HCT116 (cell line): ENCODE measurements at regions not wholly inside any gene's neighbourhood (a gene's known extent, or its start where the extent isn't known, plus 50 kb on each side); places are given as distances from the start of the nearest gene placed in this dataset.

Source experiments
- ATAC-seq: fragments of 200-7000 bp; cut with Tn5 transposase; 2 replicates; pipeline ENCODE4 v1.9.1; 2020; ENCODE audit warnings: mild to moderate bottlenecking, moderate library complexity
- BruUV-seq: library from RNA; stranded (reverse); fragments of 400-500 nt; replicated peaks from 2 replicates; lab custom pipeline; 2021; lab: Mats Ljungman, UMichigan
- CTCF ChIA-PET: fragments of 300-600 bp; sonication (Branson Sonifier 250); formaldehyde crosslinking; loops from one replicate; lab custom pipeline; 2021; ENCODE audit warnings: antibody characterized with exemption; lab: Charles Lee
- POLR2A ChIA-PET: fragments of 300-600, 350-600 bp; sonication (Branson Sonifier 250); formaldehyde crosslinking; loops from one replicate; lab custom pipeline; 2021; ENCODE audit warnings: antibody characterized with exemption; lab: Charles Lee
- RAD21 ChIA-PET, 2 experiments: fragments of 300-600 bp; sonication (Branson Sonifier 250); formaldehyde crosslinking; loops; one replicate each; lab custom pipeline; 2023; ENCODE audit warnings: low total read pairs in 2 of 2; ENCODE audit not compliant: uncharacterized antibody in 2 of 2, unreplicated experiment in 2 of 2, low non-redundant PET in 1 of 2; lab: Charles Lee
- DNase-seq: peaks from one replicate; pipeline ENCODE4 v3.0.0-alpha.2; 2010; ENCODE audit warnings: low read depth, low spot score
- H2AFZ ChIP-seq: fragments of 200-600 bp; shearing (Covaris generic), sonication (generic); 2 replicates; pipeline ENCODE4 v1.6.1; 2017; ENCODE audit warnings: low read depth, mixed run types, mixed read lengths, antibody characterized with exemption, low read length; ENCODE audit not compliant: poor library complexity, severe bottlenecking
- H3K27ac ChIP-seq: 2 replicates; pipeline ENCODE4 v1.5.1; 2012; ENCODE audit warnings: low read depth, low read length
- H3K27me3 ChIP-seq: fragments of 200-600 bp; sonication (generic); 2 replicates; pipeline ENCODE4 v1.6.1; 2016; ENCODE audit warnings: mixed run types, low read length, mixed read lengths; ENCODE audit not compliant: insufficient read depth
- H3K36me3 ChIP-seq, 2 experiments: fragments of 200-500 bp in 1 of 2; fragments of 200-600 bp in 1 of 2; sonication (Bioruptor generic) in 1 of 2; sonication (generic) in 1 of 2; 2 replicates each; pipeline versions ENCODE4 v1.5.1 to v1.6.1; 2014 to 2016; ENCODE audit warnings: low read length in 2 of 2, inconsistent platforms in 1 of 2, mixed read lengths in 1 of 2, mixed run types in 1 of 2; ENCODE audit not compliant: insufficient read depth in 2 of 2, control insufficient read depth in 1 of 2
- H3K4me1 ChIP-seq, 2 experiments: fragments of 200-600 bp in 1 of 2; sonication (generic) in 1 of 2; 2 replicates each; pipeline versions ENCODE4 v1.5.1 to v1.6.1; 2012 to 2017; ENCODE audit warnings: low read length in 2 of 2, inconsistent platforms in 1 of 2, mild to moderate bottlenecking in 1 of 2, mixed read lengths in 1 of 2, mixed run types in 1 of 2, moderate library complexity in 1 of 2; ENCODE audit not compliant: insufficient read depth in 2 of 2, control insufficient read depth in 1 of 2
- H3K4me2 ChIP-seq: fragments of 200-600 bp; sonication (generic); 2 replicates; pipeline ENCODE4 v1.6.1; 2017; ENCODE audit warnings: mixed run types, low read length, mixed read lengths
- H3K4me3 ChIP-seq, 2 experiments: fragments of 200-600 bp in 1 of 2; sonication (generic) in 1 of 2; replicated peaks in 1 of 2; 2 replicates each; pipeline ENCODE4 v1.5.1; 2011 to 2016; ENCODE audit warnings: low read length in 2 of 2, control low read depth in 1 of 2, low read depth in 1 of 2, mild to moderate bottlenecking in 1 of 2, mixed read lengths in 1 of 2, mixed run types in 1 of 2
- H3K79me2 ChIP-seq: fragments of 200-600 bp; sonication (generic); 2 replicates; pipeline ENCODE4 v1.6.1; 2017; ENCODE audit warnings: mild to moderate bottlenecking, mixed run types, low read length, moderate library complexity, mixed read lengths; ENCODE audit not compliant: insufficient read depth
- H3K9ac ChIP-seq: fragments of 200-600 bp; sonication (generic); 2 replicates; pipeline ENCODE4 v1.6.1; 2016; ENCODE audit warnings: low read length, mixed read lengths
- H3K9me2 ChIP-seq: fragments of 200-600 bp; sonication (generic), shearing (Covaris generic); 2 replicates; pipeline ENCODE4 v1.6.1; 2017; ENCODE audit warnings: mixed run types, mild to moderate bottlenecking, moderate library complexity; ENCODE audit not compliant: insufficient read depth
- H3K9me3 ChIP-seq, 2 experiments: fragments of 200-500 bp in 1 of 2; fragments of 200-600 bp in 1 of 2; sonication (Bioruptor generic) in 1 of 2; sonication (generic) in 1 of 2; 2 replicates each; pipeline ENCODE4 v1.6.1; 2014 to 2017; ENCODE audit warnings: low read length in 2 of 2, mixed read lengths in 2 of 2, inconsistent platforms in 1 of 2, low read depth in 1 of 2, mild to moderate bottlenecking in 1 of 2, mixed run types in 1 of 2, moderate library complexity in 1 of 2; ENCODE audit not compliant: control insufficient read depth in 1 of 2, insufficient read depth in 1 of 2
- H4K20me1 ChIP-seq: fragments of 200-600 bp; sonication (generic), shearing (Covaris generic); 2 replicates; pipeline ENCODE4 v1.6.1; 2017; ENCODE audit warnings: mixed run types, mild to moderate bottlenecking, moderate library complexity; ENCODE audit not compliant: insufficient read depth
- ELF1 ChIP-seq: IDR thresholded peaks from 2 replicates; pipeline ENCODE4 v1.6.1; 2012; ENCODE audit warnings: low read depth, borderline replicate concordance
- POLR2AphosphoS5 ChIP-seq: IDR thresholded peaks from 2 replicates; pipeline ENCODE4 v1.6.1; 2011; ENCODE audit warnings: mild to moderate bottlenecking, low read depth, low read length, moderate library complexity
- RAD21 ChIP-seq: IDR thresholded peaks from 2 replicates; pipeline ENCODE4 v1.6.1; 2012; ENCODE audit warnings: low read depth, mild to moderate bottlenecking
- SRF ChIP-seq: IDR thresholded peaks from 2 replicates; pipeline ENCODE4 v1.6.1; 2012; ENCODE audit warnings: low read depth
- TCF7L2 ChIP-seq: IDR thresholded peaks from 2 replicates; pipeline ENCODE4 v1.7.0; 2011; ENCODE audit warnings: borderline replicate concordance, inconsistent platforms; ENCODE audit not compliant: insufficient read depth, insufficient read length; ENCODE audit errors: extremely low read depth
- YY1 ChIP-seq: IDR thresholded peaks from 2 replicates; pipeline ENCODE4 v1.6.1; 2011; ENCODE audit warnings: low read length, low read depth, moderate library complexity, mild to moderate bottlenecking; ENCODE audit not compliant: insufficient replicate concordance; ENCODE audit errors: extremely low read depth
- ZFX ChIP-seq: fragments of 450-650 bp; IDR thresholded peaks from 2 replicates; pipeline ENCODE4 v1.6.1; 2017
- intact Hi-C: fragments of 100-400 bp; cut with micrococcal nuclease; formaldehyde crosslinking; loops from 2 replicates; pipeline ENCODE4 v1.10.0; 2022
- TF ChIP-seq, protein P1 (sequence below): IDR thresholded peaks from 2 replicates; pipeline ENCODE4 v1.6.1; 2011; ENCODE audit warnings: mild to moderate bottlenecking, low read length, moderate library complexity; ENCODE audit not compliant: insufficient replicate concordance; ENCODE audit errors: extremely low read depth
- TF ChIP-seq, protein P2 (sequence below), 3 experiments: fragments of 200-600 bp in 1 of 3; sonication (generic) in 1 of 3; IDR thresholded peaks in 2 of 3; conservative IDR thresholded peaks in 1 of 3; 2 replicates each; pipeline ENCODE4 v1.5.1; 2012 to 2017; ENCODE audit warnings: low read depth in 2 of 3, low read length in 2 of 3, antibody characterized with exemption in 1 of 3, borderline replicate concordance in 1 of 3, control low read depth in 1 of 3, mild to moderate bottlenecking in 1 of 3, mixed read lengths in 1 of 3, mixed run types in 1 of 3, moderate library complexity in 1 of 3; ENCODE audit not compliant: insufficient read depth in 1 of 3

DNA sequence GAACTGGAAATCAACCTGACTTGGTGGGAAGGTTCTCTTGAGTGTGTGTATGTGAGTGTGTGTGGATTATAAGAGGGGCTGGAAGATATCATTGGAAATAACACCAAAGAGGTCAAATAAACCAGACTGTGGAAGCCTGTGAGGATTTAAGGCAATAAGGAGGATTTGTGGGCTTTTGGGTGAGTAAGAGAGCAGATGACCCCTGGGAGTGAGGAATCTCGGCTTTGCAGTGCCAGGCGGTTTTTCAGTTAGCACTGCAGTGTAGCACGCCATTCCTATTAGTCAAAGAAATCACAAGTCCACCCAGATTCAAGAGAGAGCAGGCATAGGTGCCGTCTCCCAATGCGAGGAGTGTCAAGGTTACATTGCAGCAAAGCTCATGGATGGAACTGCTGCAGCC, 63.3 kb downstream of the CALM1 start:
- Histone ChIP-seq H3K27ac (no peak overlapping the region), H3K27me3 (no peaks in the 10 kb centered on the region; the same call in 1 of the 2 replicates), H3K4me2 (no peak overlapping the region), H3K4me1 (no peaks in the 10 kb centered on the region), H4K20me1 (no peaks in the 10 kb centered on the region), H3K4me3 (no peak overlapping the region), H3K9me2 (no peaks in the 10 kb centered on the region)
- CTCF ChIA-PET = interaction anchor here (1.0 kb wide), 1 partner anchor 61 kb away, joined by 3 read pairs; no protein-coding TSS in a partner anchor
- intact Hi-C loops = no loop called here
- DNase-seq = no peak
- POLR2A ChIA-PET = no interaction called here
- TF ChIP-seq SRF = no peak
- TF ChIP-seq, protein P1, sequence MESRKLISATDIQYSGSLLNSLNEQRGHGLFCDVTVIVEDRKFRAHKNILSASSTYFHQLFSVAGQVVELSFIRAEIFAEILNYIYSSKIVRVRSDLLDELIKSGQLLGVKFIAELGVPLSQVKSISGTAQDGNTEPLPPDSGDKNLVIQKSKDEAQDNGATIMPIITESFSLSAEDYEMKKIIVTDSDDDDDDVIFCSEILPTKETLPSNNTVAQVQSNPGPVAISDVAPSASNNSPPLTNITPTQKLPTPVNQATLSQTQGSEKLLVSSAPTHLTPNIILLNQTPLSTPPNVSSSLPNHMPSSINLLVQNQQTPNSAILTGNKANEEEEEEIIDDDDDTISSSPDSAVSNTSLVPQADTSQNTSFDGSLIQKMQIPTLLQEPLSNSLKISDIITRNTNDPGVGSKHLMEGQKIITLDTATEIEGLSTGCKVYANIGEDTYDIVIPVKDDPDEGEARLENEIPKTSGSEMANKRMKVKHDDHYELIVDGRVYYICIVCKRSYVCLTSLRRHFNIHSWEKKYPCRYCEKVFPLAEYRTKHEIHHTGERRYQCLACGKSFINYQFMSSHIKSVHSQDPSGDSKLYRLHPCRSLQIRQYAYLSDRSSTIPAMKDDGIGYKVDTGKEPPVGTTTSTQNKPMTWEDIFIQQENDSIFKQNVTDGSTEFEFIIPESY = no peak
- no peak for TF ChIP-seq YY1
- no peak for TF ChIP-seq POLR2AphosphoS5
- no peak for TF ChIP-seq TCF7L2
- no peak for TF ChIP-seq ELF1
- no peak for TF ChIP-seq ZFX
- TF ChIP-seq, all 23 proteins: peak for 0
- BruUV-seq = no TSS peak
- no peaks in the 10 kb centered on the region for H3K9me3 ChIP-seq
- H3K36me3 ChIP-seq = no peaks in the 10 kb centered on the region
- H3K9ac ChIP-seq = no peak overlapping the region
- no peak overlapping the region for H2AFZ ChIP-seq
- H3K79me2 ChIP-seq = no peaks in the 10 kb centered on the region
- ATAC-seq = no peak
- RAD21 ChIA-PET = interaction anchor here in 1 of 2 experiments (0.6 kb wide), 1 partner anchor 37 kb away, joined by 3 read pairs; no protein-coding TSS in a partner anchor

DNA sequence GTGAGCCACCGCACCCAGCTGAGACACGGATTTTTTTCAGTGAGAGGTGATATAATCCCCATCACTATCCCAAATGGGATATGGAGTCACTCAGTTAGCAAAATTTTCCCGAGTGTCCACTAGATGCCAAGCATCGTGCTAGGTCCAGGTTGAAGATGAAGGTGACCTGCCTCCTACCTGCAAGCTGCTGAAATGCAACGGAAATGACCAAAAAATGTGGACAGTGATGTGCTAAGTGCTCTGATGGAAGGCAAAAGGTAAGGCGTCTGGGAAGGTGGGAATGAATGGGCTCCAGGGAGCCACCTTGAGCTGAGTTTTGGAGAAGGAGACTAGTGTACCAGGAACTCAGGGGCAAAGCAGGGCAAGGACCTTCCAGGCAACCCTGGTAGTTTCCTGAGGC, 64.6 kb downstream of the CALM1 start:
- no peaks in the 10 kb centered on the region for H3K79me2 ChIP-seq
- POLR2A ChIA-PET = no interaction called here
- H4K20me1 ChIP-seq = no peaks in the 10 kb centered on the region
- H3K4me2 ChIP-seq = no peak overlapping the region
- intact Hi-C loops = no loop called here
- no peaks in the 10 kb centered on the region for H3K9me2 ChIP-seq
- no peak overlapping the region for H3K9ac ChIP-seq
- H3K36me3 ChIP-seq = no peaks in the 10 kb centered on the region
- DNase-seq (peak; percentile 12), ATAC-seq (peak; percentile 73)
- BruUV-seq = no TSS peak
- no peak overlapping the region for H3K27ac ChIP-seq
- RAD21 ChIA-PET = no interaction called here
- CTCF ChIA-PET = no interaction called here
- no peak overlapping the region for H2AFZ ChIP-seq
- TF ChIP-seq YY1 = no peak
- TF ChIP-seq, protein P2, sequence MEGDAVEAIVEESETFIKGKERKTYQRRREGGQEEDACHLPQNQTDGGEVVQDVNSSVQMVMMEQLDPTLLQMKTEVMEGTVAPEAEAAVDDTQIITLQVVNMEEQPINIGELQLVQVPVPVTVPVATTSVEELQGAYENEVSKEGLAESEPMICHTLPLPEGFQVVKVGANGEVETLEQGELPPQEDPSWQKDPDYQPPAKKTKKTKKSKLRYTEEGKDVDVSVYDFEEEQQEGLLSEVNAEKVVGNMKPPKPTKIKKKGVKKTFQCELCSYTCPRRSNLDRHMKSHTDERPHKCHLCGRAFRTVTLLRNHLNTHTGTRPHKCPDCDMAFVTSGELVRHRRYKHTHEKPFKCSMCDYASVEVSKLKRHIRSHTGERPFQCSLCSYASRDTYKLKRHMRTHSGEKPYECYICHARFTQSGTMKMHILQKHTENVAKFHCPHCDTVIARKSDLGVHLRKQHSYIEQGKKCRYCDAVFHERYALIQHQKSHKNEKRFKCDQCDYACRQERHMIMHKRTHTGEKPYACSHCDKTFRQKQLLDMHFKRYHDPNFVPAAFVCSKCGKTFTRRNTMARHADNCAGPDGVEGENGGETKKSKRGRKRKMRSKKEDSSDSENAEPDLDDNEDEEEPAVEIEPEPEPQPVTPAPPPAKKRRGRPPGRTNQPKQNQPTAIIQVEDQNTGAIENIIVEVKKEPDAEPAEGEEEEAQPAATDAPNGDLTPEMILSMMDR (IDR thresholded peaks at IDR 0.05 in 2 of 3, conservative IDR thresholded peaks at IDR 0.05 in 1 of 3; ENCODE audit: borderline replicate concordance in 1 of 3, insufficient read depth in 1 of 3, low read depth in 2 of 3, low read length in 2 of 3) = peak; percentile 33 to 42 (median 38); a peak in 4 of 6 replicates
- TF ChIP-seq RAD21 = peak; percentile 38; the same call in 1 of the 2 replicates
- no peaks in the 10 kb centered on the region for H3K9me3 ChIP-seq
- no peak overlapping the region for H3K4me3 ChIP-seq
- peaks cover 3% of the 10 kb centered on the region for H3K27me3 ChIP-seq
- H3K4me1 ChIP-seq = no peaks in the 10 kb centered on the region
